ENCODE measurements at regions not wholly inside any gene's neighbourhood (a gene's known extent, or its start where the extent isn't known, plus 50 kb on each side); places are given as distances from the start of the nearest gene placed in this dataset.
A peak's percentile ranks its signal among the peaks of the same experiment; 100 is the strongest.

DNA sequence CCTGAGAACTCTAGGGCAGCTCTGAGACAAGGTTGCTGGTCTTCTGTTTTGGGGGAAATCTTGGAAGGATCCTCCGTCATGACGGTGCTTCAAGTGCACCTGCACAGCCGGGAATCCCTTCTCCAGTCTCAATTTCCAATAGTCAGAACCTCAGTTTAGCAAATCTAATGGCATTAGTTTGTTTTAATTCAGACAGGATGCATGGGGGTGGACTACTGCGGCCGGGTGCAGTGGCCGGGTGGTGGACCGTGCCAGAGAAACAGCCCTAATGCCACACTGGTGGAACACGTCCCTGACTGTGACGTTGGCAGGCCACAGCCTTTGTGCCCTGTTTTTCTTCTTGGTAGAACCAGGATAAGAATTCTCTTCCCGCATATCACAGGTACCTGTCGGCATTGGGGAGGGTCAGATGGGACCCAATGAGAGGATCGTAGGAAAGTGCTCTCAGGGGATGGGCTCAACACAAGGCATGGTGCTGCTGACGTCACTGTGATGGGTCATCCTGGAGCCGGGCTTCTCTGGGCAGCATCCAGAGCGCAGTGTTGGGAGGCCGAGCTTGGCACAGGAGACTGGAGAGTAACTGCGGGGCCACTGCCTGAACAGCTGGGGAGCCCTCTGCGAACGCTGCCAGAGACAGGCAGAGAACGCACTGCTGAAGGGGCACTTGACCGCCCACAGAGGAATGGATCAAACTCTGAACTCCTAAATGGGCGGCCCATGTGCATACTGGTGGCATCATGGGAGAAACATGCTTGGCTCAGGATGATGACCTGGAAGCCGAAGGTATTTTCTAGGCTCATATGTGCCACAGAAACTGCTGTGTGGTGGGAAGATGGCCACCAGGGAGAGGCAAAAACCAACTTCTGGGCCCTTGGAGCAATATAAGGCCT is 313.8 kb upstream of the SHH start:
- Histone ChIP-seq H3K4me3 (no peak overlapping the region), H3K27me3 (no peaks in the 10 kb centered on the region), H3K36me3 (no peaks in the 10 kb centered on the region), H3K9ac (no peak overlapping the region), H3K27ac (no peak overlapping the region), H3K4me2 (no peak overlapping the region), H3K9me3 (replicated peaks in 1 of 11) (no peaks in the 10 kb centered on the region), H3K4me1 (peaks cover 0 to 5% (median 0%) of the 10 kb centered on the region in 10 experiments; a peak in 2 of 20 replicates), H4K20me1 (no peaks in the 10 kb centered on the region)
- TF ChIP-seq Cebpa-rat (IDR thresholded peaks at IDR 0.05): no peak

DNA sequence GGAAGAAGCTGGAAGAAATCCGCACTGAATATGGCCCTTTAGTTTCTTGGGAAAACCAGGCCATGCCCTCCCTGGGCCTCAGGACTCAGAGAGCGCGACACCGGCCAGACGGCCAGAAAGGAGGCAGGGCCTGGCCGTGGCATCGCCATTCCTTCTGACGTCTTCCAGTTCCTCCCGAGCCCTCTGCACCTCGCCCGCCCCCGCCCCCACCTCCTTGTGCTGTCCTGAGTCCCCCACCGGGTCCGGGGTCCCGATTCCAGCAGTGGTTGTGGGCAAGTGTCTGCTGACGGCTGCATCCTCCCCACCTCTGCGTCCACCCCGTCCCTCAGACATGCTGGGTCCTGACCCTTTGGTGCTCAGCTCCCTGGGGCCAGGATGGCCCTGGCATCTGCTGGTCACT is 312.1 kb upstream of the SHH start:
- Histone ChIP-seq H3K9ac (no peak overlapping the region), H3K4me3 (no peak overlapping the region), H3K27me3 (no peaks in the 10 kb centered on the region), H3K27ac (no peak overlapping the region), H3K4me2 (no peak overlapping the region), H3K4me1 (peaks cover 0 to 5% (median 0%) of the 10 kb centered on the region in 10 experiments; a peak in 2 of 20 replicates), H4K20me1 (no peaks in the 10 kb centered on the region), H3K36me3 (no peaks in the 10 kb centered on the region), H3K9me3 (replicated peaks in 1 of 11) (no peaks in the 10 kb centered on the region)
- no peak for TF ChIP-seq Cebpa-rat (IDR thresholded peaks at IDR 0.05)

DNA sequence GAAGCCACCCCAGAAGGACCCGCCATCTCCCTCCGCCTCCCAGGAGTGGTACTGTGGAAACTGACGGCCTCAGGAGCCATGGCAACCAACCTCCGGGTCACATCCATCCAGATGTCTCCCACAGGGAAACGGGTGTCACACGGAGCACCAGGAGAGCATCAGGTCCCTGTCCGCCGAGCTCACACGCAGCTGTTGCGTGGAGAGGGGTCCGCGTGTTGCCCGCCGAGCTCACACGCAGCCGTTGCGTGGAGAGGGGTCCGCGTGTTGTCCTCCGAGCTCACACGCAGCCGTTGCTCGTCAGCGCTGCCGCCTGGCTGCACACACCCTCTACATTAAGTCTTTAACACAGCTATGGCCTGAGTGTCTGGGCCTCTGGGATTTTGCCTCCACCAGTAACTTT is 311.1 kb upstream of the SHH start:
- Histone ChIP-seq H3K4me2 (no peak overlapping the region), H3K4me3 (no peak overlapping the region), H3K27me3 (no peaks in the 10 kb centered on the region), H3K27ac (no peak overlapping the region), H3K9me3 (replicated peaks in 1 of 11) (no peaks in the 10 kb centered on the region), H3K9ac (no peak overlapping the region), H3K4me1 (peaks cover 0 to 5% (median 0%) of the 10 kb centered on the region in 10 experiments; a peak in 5 of 20 replicates), H4K20me1 (no peaks in the 10 kb centered on the region), H3K36me3 (no peaks in the 10 kb centered on the region)
- no peak for TF ChIP-seq Cebpa-rat (IDR thresholded peaks at IDR 0.05)

DNA sequence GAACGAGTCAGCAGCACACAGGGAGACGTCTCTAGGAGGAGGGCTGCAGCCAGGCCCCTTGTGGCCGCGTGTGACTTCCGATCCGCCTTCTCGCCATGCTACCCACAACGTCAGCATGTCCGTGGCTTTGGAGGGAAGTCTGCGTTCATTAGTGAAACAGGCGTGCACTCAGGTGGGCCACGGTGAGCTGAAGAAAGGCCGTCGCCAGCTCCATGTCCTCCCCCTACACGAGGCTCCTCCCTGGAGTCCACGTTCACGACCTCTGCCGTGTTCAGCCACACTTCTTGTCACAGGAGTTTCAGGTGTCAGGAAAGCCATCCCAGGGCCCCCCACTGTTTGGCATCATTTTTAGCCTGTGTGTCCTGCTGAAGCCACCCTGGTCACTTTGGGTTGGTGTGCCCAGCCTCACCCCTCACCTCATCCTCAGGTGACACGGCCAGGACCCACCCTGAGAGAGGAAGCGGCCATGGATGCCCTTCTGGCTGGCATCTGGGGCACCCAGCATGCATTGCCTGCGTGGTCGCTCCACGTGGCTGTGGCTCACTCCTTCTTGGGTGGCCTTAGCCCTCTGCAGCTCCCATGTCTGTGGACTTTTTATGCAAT is 310.6 kb upstream of the SHH start:
- no peaks in the 10 kb centered on the region for H3K36me3 ChIP-seq
- H3K4me1 ChIP-seq: peaks cover 0 to 9% (median 0%) of the 10 kb centered on the region in 10 experiments; a peak in 9 of 20 replicates
- no peak overlapping the region for H3K4me2 ChIP-seq
- TF ChIP-seq Cebpa-rat (IDR thresholded peaks at IDR 0.05): no peak
- H3K27me3 ChIP-seq: no peaks in the 10 kb centered on the region
- H3K9ac ChIP-seq: no peak overlapping the region
- no peaks in the 10 kb centered on the region for H4K20me1 ChIP-seq
- no peaks in the 10 kb centered on the region for H3K9me3 ChIP-seq (replicated peaks in 1 of 11)
- no peak overlapping the region for H3K4me3 ChIP-seq
- no peak overlapping the region for H3K27ac ChIP-seq

DNA sequence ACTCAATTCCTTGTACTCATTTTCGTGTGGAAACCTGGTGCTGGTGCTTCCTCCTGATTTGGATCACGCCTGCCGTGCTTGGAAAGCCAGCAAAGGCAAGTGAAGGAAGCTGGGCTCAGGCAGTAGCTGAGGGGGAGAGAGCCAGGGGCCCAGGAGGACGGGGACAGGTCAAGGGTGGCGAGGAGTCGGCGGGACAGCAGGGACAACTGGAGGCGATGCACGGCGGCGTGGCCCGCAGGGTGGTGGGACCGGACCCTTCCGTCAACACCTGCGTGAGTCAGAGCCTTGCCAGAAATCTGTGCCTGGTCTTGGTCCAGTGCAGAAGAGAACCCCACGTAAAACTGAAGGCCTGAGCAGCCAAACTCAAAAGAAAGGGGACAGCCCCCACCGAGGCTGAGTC is 309.7 kb upstream of the SHH start:
- Histone ChIP-seq H3K4me2 (no peak overlapping the region), H3K4me1 (peaks cover 0 to 18% (median 0%) of the 10 kb centered on the region in 10 experiments; a peak in 9 of 20 replicates), H4K20me1 (no peaks in the 10 kb centered on the region), H3K9ac (no peak overlapping the region), H3K27me3 (no peaks in the 10 kb centered on the region), H3K4me3 (no peak overlapping the region), H3K36me3 (no peaks in the 10 kb centered on the region), H3K27ac (no peak overlapping the region), H3K9me3 (replicated peaks in 1 of 11) (no peaks in the 10 kb centered on the region)
- no peak for TF ChIP-seq Cebpa-rat (IDR thresholded peaks at IDR 0.05)

DNA sequence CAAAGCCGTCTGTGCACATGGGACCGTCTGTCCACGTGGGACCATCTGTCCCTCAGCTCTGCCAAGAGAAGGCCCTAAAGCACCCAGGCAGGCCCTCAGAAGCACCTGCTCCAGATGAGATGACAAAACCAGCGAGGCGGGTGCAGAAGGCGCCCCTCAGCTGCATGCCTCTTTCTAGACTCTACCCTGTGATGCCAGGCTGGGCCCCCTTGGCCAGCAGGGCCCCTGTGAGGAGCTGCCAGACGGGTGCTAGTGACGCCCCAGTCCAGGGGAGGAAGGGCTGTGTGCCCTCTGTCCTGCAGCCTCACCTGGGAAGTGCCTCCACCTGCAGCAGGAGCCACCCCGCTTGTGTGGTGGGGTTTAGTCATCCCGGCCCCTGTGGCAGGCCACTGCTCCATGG is 309.2 kb upstream of the SHH start:
- Histone ChIP-seq H3K4me3 (no peak overlapping the region), H3K27ac (no peak overlapping the region), H3K36me3 (no peaks in the 10 kb centered on the region), H3K9me3 (replicated peaks in 1 of 11) (no peaks in the 10 kb centered on the region), H3K27me3 (no peaks in the 10 kb centered on the region), H3K4me1 (peaks cover 0 to 18% (median 0%) of the 10 kb centered on the region in 10 experiments; a peak in 9 of 20 replicates), H3K4me2 (0 out of 22 replicates have a peak overlapping the region, but pooled peaks of 1 of the 11 experiments have one; percentile 32), H4K20me1 (no peaks in the 10 kb centered on the region), H3K9ac (no peak overlapping the region)
- no peak for TF ChIP-seq Cebpa-rat (IDR thresholded peaks at IDR 0.05)

DNA sequence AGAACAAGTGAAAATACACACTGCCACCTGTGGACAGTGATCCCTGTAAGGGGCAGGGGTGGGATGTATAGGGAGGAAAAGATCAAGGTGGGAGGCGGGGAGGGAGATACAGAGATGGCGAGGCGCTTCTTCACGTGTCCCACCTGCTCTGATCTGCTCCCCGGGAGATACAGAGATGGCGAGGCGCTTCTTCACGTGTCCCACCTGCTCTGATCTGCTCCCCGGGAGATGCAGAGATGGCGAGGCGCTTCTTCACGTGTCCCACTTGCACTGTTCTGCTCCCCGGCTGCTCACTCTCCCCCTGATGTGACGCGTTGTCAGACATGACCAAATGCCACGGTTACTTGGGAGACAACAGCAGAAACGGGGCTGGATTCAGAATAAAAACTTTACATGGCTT is 308.3 kb upstream of the SHH start:
- no peak overlapping the region for H3K27ac ChIP-seq
- no peak overlapping the region for H3K4me2 ChIP-seq
- no peaks in the 10 kb centered on the region for H3K27me3 ChIP-seq
- H3K9ac ChIP-seq: no peak overlapping the region
- TF ChIP-seq Cebpa-rat (IDR thresholded peaks at IDR 0.05): no peak
- H3K4me1 ChIP-seq: peaks cover 0 to 18% (median 2%) of the 10 kb centered on the region in 10 experiments; a peak in 9 of 20 replicates
- no peaks in the 10 kb centered on the region for H3K36me3 ChIP-seq
- no peak overlapping the region for H3K4me3 ChIP-seq
- H4K20me1 ChIP-seq: no peaks in the 10 kb centered on the region
- H3K9me3 ChIP-seq (replicated peaks in 1 of 11): no peaks in the 10 kb centered on the region

DNA sequence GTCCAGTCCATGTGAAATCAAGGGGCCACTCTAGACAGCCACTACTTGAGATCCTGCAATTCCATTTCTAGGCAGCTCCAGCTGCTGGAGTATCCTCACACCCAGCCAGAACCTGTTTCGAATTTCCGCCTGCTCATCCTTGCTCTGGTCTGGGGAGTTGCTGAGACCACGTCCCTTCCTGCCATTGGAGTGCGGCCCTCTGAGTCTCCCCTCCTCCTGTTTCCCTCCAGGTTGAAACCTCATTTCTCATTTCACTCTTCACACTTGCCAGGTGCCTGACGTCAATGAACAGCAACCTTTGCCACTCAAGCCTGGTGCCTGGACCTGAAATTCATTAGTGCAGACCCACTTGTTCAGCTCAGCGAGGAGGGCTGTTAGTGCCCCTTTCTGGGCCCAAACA is 307.5 kb upstream of the SHH start:
- no peak for TF ChIP-seq Cebpa-rat (IDR thresholded peaks at IDR 0.05)
- no peaks in the 10 kb centered on the region for H4K20me1 ChIP-seq
- H3K9me3 ChIP-seq (replicated peaks in 1 of 11): no peaks in the 10 kb centered on the region
- H3K4me2 ChIP-seq: no peak overlapping the region
- no peak overlapping the region for H3K27ac ChIP-seq
- H3K36me3 ChIP-seq: no peaks in the 10 kb centered on the region
- no peaks in the 10 kb centered on the region for H3K27me3 ChIP-seq
- H3K9ac ChIP-seq: no peak overlapping the region
- H3K4me3 ChIP-seq: no peak overlapping the region
- H3K4me1 ChIP-seq: peaks cover 0 to 18% (median 2%) of the 10 kb centered on the region in 10 experiments; a peak in 9 of 20 replicates

DNA sequence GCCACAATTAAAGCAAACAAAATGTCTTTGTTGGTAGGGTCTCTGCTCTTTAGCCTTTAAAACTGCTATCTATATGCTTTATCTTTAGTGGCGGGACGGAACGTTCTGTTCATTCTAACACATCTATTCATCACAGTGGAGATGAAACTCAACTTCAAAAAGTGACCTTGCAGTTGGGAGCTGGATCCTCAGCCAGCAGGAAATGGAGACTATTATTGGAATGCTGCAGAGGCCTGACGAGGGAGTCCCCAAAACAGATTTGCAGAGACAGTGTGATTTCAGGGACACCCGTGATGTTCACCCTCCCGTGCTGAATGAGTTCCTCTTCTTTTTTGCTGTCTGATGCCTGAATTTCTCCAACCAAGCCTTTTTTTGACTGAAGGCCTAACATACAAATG is 306.0 kb upstream of the SHH start:
- no peak for TF ChIP-seq Cebpa-rat (IDR thresholded peaks at IDR 0.05)
- Histone ChIP-seq H3K27me3 (no peaks in the 10 kb centered on the region), H3K36me3 (no peaks in the 10 kb centered on the region), H3K4me3 (no peak overlapping the region), H3K4me1 (peaks cover 0 to 18% (median 2%) of the 10 kb centered on the region in 10 experiments; a peak in 9 of 20 replicates), H3K9me3 (replicated peaks in 1 of 11) (no peaks in the 10 kb centered on the region), H3K4me2 (peak overlapping the region in 2 of 11 experiments; percentile 35 to 39; a peak in 4 of 22 replicates), H3K27ac (no peak overlapping the region), H4K20me1 (no peaks in the 10 kb centered on the region), H3K9ac (no peak overlapping the region)

All from BLaER1 treated with 17β-estradiol and CSF1 and Interleukin-3, amounts not matched to agents 10 nM and 100 nM (cell line).